ENCODE measurements at regions not wholly inside any gene's neighbourhood (a gene's known extent, or its start where the extent isn't known, plus 50 kb on each side); places are given as distances from the start of the nearest gene placed in this dataset.

DNA sequence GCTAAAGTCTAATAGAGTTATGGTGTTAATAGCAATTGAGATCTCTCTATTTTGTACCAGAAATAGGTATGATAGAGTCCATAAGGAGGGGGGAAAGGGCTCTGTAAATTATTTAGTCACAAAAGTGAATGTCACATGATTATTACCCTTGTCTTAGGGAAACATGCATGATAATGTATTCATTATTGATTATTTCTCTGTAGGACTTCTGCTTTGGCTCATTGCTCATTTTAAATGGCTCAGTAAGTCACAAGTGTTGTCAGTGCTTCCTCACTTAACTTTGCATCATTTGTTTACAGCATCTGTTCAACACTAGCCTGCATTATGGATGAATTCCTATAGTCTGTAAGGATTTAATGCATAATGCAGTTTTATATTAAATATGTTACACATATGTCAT lies 788.8 kb upstream of the EDIL3 start:
- no peak overlapping the region for H3K27ac ChIP-seq (ENCODE audit: low read depth, low read length)
- no peaks in the 10 kb centered on the region for H3K36me3 ChIP-seq (ENCODE audit: insufficient read depth, low read length)
- H3K9ac ChIP-seq (ENCODE audit: low read length): no peak overlapping the region
- no peaks in the 10 kb centered on the region for H3K9me3 ChIP-seq (ENCODE audit: low read length)
- H3K27me3 ChIP-seq (ENCODE audit: control insufficient read depth in 1 of 2, insufficient read depth in 2 of 2, low read length in 2 of 2): no peaks in the 10 kb centered on the region
- no peak overlapping the region for H3K4me3 ChIP-seq (ENCODE audit: low read depth in 1 of 2, low read length in 2 of 2)
- H3K4me1 ChIP-seq (ENCODE audit: insufficient read depth, low read length): no peaks in the 10 kb centered on the region

DNA sequence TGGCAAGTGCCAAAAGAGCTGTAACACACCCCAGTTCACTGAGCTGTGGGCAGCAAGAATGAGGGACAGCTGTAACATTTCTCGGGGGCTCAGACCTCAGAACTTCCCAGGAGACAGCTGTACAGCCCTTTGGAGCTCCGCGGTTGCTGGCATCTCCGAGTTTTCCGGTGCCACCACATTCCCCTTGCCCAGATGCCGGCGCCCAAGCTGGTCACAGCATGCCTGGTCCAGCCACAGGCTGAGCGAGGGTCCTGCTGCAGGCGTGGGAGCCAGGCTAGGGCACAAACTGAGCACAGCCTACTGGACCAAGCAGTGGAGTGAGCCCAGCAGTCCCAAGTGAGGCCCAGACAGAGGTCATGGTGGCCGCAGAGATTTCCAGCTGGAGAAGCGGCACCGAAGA lies 797.7 kb upstream of the EDIL3 start:
- Histone ChIP-seq H3K9ac (ENCODE audit: low read length) (no peak overlapping the region), H3K36me3 (ENCODE audit: insufficient read depth, low read length) (no peaks in the 10 kb centered on the region), H3K27ac (ENCODE audit: low read depth, low read length) (no peak overlapping the region), H3K4me1 (ENCODE audit: insufficient read depth, low read length) (no peaks in the 10 kb centered on the region), H3K27me3 (ENCODE audit: control insufficient read depth in 1 of 2, insufficient read depth in 2 of 2, low read length in 2 of 2) (no peaks in the 10 kb centered on the region), H3K4me3 (ENCODE audit: low read depth in 1 of 2, low read length in 2 of 2) (no peak overlapping the region), H3K9me3 (ENCODE audit: low read length) (no peaks in the 10 kb centered on the region)

DNA sequence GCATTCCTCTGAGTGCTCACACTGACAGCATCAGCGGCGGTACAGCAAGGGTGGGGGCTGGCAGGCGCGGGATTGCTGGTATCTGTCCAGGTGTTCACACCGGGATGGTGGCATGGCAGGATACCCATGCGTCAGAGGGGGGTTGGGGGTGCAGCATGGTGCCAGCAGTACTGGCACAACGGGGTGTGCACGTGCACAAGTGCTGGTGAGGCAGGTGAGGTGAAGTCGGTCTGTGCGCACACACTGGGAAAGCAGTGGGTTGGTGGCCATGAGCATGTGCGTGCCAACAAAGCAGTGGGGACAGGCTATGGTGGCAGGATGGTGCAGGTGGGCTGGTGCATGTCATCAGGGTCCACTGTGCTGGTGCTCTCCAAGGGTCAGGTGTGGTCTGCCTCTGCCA lies 819.6 kb upstream of the EDIL3 start:
- H3K9me3 ChIP-seq (ENCODE audit: low read length): no peaks in the 10 kb centered on the region
- H3K9ac ChIP-seq (ENCODE audit: low read length): no peak overlapping the region
- H3K27ac ChIP-seq (ENCODE audit: low read depth, low read length): no peak overlapping the region
- no peaks in the 10 kb centered on the region for H3K36me3 ChIP-seq (ENCODE audit: insufficient read depth, low read length)
- H3K4me3 ChIP-seq (ENCODE audit: low read depth in 1 of 2, low read length in 2 of 2): no peak overlapping the region
- no peaks in the 10 kb centered on the region for H3K27me3 ChIP-seq (ENCODE audit: control insufficient read depth in 1 of 2, insufficient read depth in 2 of 2, low read length in 2 of 2)
- H3K4me1 ChIP-seq (ENCODE audit: insufficient read depth, low read length): no peaks in the 10 kb centered on the region

DNA sequence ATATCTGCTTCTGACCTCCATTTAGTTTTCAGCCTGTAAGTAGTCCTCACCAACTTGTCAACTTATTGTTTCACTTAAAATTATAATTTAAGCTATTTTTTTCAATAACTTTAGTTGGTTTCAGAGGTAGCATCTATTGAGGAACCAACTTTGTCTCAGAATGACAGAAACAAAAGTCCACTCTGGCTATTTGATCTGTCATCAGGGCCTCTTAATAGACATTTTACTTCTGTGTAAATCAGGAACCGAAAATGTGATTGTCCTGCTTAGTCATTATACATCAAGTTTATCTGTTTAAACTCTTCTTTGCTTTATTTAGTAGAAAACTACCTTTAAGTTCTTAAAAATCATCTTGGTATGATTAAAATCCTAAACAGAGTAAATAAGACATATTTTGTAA lies 820.8 kb upstream of the EDIL3 start:
- Histone ChIP-seq H3K27ac (ENCODE audit: low read depth, low read length) (no peak overlapping the region), H3K36me3 (ENCODE audit: insufficient read depth, low read length) (no peaks in the 10 kb centered on the region), H3K9ac (ENCODE audit: low read length) (no peak overlapping the region), H3K4me1 (ENCODE audit: insufficient read depth, low read length) (no peaks in the 10 kb centered on the region), H3K27me3 (ENCODE audit: control insufficient read depth in 1 of 2, insufficient read depth in 2 of 2, low read length in 2 of 2) (no peaks in the 10 kb centered on the region), H3K4me3 (ENCODE audit: low read depth in 1 of 2, low read length in 2 of 2) (no peak overlapping the region), H3K9me3 (ENCODE audit: low read length) (no peaks in the 10 kb centered on the region)

DNA sequence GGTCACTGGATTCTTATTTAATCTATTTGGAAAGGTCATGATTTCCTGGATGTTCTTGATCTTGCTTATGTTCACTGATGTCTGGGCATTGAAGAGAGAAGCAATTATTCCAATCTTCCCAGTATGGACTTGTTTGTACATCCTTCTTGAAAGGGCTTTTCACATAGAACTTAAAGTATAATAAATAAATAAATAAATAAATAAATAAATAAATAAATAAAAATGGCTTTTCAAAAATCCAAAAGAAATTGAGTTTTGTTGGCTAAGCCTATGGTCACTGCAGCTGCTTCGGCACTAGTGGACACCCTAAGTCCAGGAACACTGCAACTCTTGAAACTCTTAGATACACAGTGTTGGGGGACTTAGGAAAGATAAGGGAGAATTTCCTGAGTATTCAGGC lies 840.7 kb upstream of the EDIL3 start:
- Histone ChIP-seq H3K36me3 (ENCODE audit: insufficient read depth, low read length) (no peaks in the 10 kb centered on the region), H3K9me3 (ENCODE audit: low read length) (no peaks in the 10 kb centered on the region), H3K27me3 (ENCODE audit: control insufficient read depth in 1 of 2, insufficient read depth in 2 of 2, low read length in 2 of 2) (no peaks in the 10 kb centered on the region), H3K27ac (ENCODE audit: low read depth, low read length) (no peak overlapping the region), H3K9ac (ENCODE audit: low read length) (no peak overlapping the region), H3K4me1 (ENCODE audit: insufficient read depth, low read length) (no peaks in the 10 kb centered on the region), H3K4me3 (ENCODE audit: low read depth in 1 of 2, low read length in 2 of 2) (no peak overlapping the region)

DNA sequence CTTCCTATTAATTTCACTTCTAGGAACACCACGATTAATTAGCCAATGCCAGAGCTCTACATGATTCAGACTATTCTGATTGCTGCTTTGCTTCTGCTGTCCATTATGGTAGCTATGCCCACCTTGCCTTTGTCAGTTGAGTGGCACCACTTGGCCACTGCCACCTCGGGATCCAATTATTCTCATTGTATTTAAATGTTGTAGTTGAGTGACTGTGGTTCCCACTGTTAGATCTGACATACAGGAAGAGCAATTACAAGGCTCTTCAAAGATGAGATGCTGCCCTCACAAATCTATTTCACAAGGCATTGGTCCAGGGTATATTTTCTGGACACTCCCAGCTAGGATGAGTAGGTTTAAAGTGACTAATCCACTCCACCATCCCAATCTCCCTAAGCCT lies 864.5 kb upstream of the EDIL3 start:
- H3K9me3 ChIP-seq (ENCODE audit: low read length): no peaks in the 10 kb centered on the region
- H3K4me1 ChIP-seq (ENCODE audit: insufficient read depth, low read length): no peaks in the 10 kb centered on the region
- no peak overlapping the region for H3K4me3 ChIP-seq (ENCODE audit: low read depth in 1 of 2, low read length in 2 of 2)
- no peak overlapping the region for H3K9ac ChIP-seq (ENCODE audit: low read length)
- H3K27me3 ChIP-seq (ENCODE audit: control insufficient read depth in 1 of 2, insufficient read depth in 2 of 2, low read length in 2 of 2): no peaks in the 10 kb centered on the region
- no peak overlapping the region for H3K27ac ChIP-seq (ENCODE audit: low read depth, low read length)
- H3K36me3 ChIP-seq (ENCODE audit: insufficient read depth, low read length): no peaks in the 10 kb centered on the region

DNA sequence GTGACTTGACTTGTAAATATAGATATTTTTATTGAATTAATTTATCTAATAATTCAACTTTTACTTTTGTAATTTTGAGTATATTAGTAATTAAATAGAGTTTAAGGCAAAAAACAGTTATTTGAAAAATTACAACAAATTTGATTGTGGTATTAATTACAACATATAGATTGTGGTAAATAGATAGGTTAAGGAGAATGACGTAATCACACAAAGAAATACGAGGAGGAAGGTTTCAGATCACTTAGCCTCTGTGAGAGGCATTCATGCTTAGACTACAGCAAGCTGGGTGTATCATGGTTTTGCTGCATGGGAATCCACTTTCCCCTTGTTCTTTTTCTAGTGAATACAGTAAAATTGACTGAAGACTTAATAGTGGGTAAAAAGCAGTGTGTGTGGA lies 878.4 kb upstream of the EDIL3 start:
- H3K27me3 ChIP-seq (ENCODE audit: control insufficient read depth in 1 of 2, insufficient read depth in 2 of 2, low read length in 2 of 2): no peaks in the 10 kb centered on the region
- no peaks in the 10 kb centered on the region for H3K9me3 ChIP-seq (ENCODE audit: low read length)
- H3K9ac ChIP-seq (ENCODE audit: low read length): no peak overlapping the region
- no peaks in the 10 kb centered on the region for H3K36me3 ChIP-seq (ENCODE audit: insufficient read depth, low read length)
- no peaks in the 10 kb centered on the region for H3K4me1 ChIP-seq (ENCODE audit: insufficient read depth, low read length)
- no peak overlapping the region for H3K27ac ChIP-seq (ENCODE audit: low read depth, low read length)
- H3K4me3 ChIP-seq (ENCODE audit: low read depth in 1 of 2, low read length in 2 of 2): no peak overlapping the region

DNA sequence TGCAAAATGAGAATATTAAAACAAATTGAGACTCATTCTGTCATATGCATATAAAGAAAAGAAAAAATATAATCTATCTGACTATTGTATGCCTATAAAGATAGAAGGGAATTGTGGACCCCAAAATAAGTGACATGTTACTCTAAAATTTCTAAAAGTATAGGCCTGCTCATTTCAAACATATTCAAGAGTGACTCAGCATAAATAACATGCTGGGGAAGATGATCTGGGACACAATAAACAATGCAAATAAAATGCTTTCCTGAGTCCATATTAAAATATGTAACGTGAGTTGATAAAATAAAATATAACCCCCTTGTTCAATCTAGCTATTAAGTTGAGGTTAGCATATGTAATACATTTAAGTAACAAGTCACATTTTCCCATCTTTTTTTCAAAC lies 882.0 kb upstream of the EDIL3 start:
- Histone ChIP-seq H3K9me3 (ENCODE audit: low read length) (no peaks in the 10 kb centered on the region), H3K4me1 (ENCODE audit: insufficient read depth, low read length) (no peaks in the 10 kb centered on the region), H3K9ac (ENCODE audit: low read length) (no peak overlapping the region), H3K27ac (ENCODE audit: low read depth, low read length) (no peak overlapping the region), H3K4me3 (ENCODE audit: low read depth in 1 of 2, low read length in 2 of 2) (no peak overlapping the region), H3K27me3 (ENCODE audit: control insufficient read depth in 1 of 2, insufficient read depth in 2 of 2, low read length in 2 of 2) (no peaks in the 10 kb centered on the region), H3K36me3 (ENCODE audit: insufficient read depth, low read length) (no peaks in the 10 kb centered on the region)

DNA sequence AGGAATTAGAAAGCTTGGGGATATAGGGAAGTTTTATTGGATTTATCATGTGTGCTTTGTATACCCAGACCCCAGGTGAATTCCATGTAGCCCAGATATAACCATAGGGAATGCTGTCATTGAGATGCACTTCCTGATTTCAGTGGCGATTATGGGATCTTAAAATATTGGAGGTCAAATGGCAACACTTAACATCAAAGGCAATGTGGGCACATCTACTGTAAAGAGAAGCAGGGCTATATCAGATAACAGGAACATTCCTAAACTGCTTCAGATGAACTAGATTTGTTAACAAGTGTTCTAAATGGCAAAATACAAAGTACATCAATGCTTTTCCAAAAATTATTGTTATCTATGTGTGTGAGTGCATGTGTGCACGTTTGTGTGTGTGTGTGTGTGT lies 883.5 kb upstream of the EDIL3 start:
- H3K9ac ChIP-seq (ENCODE audit: low read length): no peak overlapping the region
- no peaks in the 10 kb centered on the region for H3K27me3 ChIP-seq (ENCODE audit: control insufficient read depth in 1 of 2, insufficient read depth in 2 of 2, low read length in 2 of 2)
- no peaks in the 10 kb centered on the region for H3K4me1 ChIP-seq (ENCODE audit: insufficient read depth, low read length)
- no peaks in the 10 kb centered on the region for H3K9me3 ChIP-seq (ENCODE audit: low read length)
- no peaks in the 10 kb centered on the region for H3K36me3 ChIP-seq (ENCODE audit: insufficient read depth, low read length)
- no peak overlapping the region for H3K27ac ChIP-seq (ENCODE audit: low read depth, low read length)
- H3K4me3 ChIP-seq (ENCODE audit: low read depth in 1 of 2, low read length in 2 of 2): no peak overlapping the region

DNA sequence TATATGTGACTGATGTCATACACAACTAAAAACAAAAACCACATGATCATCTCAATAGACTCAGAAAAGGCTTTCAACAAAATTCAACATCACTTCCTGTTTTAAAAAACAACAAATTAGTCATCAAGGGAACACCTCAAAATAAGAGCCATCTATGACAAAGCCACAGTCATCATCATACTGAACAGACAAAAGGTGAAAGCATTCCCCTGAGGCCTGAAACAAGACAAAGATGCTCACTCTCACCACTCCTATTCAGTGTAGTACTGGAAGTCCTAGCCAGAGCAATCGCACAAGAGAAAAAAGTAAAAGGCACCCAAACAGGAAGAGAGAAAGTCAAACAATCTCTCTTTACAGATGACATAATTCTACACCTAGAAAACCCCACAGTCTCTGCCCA lies 893.5 kb upstream of the EDIL3 start:
- Histone ChIP-seq H3K9me3 (ENCODE audit: low read length) (no peaks in the 10 kb centered on the region), H3K4me1 (ENCODE audit: insufficient read depth, low read length) (no peaks in the 10 kb centered on the region), H3K27me3 (ENCODE audit: control insufficient read depth in 1 of 2, insufficient read depth in 2 of 2, low read length in 2 of 2) (no peaks in the 10 kb centered on the region), H3K36me3 (ENCODE audit: insufficient read depth, low read length) (no peaks in the 10 kb centered on the region), H3K4me3 (ENCODE audit: low read depth in 1 of 2, low read length in 2 of 2) (no peak overlapping the region), H3K27ac (ENCODE audit: low read depth, low read length) (no peak overlapping the region), H3K9ac (ENCODE audit: low read length) (no peak overlapping the region)

DNA sequence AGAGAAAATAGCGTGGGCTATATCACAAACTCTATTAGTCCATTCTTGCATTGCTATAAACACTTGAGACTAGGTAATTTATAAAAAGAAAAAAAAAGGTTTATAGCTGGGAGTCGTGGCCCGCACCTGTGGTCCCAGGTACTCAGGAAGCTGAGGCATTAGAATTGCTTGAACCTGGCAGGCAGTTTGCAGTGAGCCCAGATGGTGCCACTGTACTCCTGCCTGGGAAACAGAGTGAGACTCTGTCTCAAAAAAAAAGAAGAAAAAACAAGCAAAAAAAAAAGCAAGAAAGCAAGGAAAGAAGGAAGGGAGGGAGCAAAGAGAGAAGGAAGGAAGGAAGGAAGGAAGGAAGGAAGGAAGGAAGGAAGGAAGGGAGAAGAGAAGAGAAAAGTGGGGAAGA lies 904.2 kb upstream of the EDIL3 start:
- H3K27ac ChIP-seq (ENCODE audit: low read depth, low read length): no peak overlapping the region
- H3K4me3 ChIP-seq (ENCODE audit: low read depth in 1 of 2, low read length in 2 of 2): no peak overlapping the region
- H3K27me3 ChIP-seq (ENCODE audit: control insufficient read depth in 1 of 2, insufficient read depth in 2 of 2, low read length in 2 of 2): no peaks in the 10 kb centered on the region
- H3K36me3 ChIP-seq (ENCODE audit: insufficient read depth, low read length): no peaks in the 10 kb centered on the region
- H3K4me1 ChIP-seq (ENCODE audit: insufficient read depth, low read length): no peaks in the 10 kb centered on the region
- no peaks in the 10 kb centered on the region for H3K9me3 ChIP-seq (ENCODE audit: low read length)
- H3K9ac ChIP-seq (ENCODE audit: low read length): no peak overlapping the region

DNA sequence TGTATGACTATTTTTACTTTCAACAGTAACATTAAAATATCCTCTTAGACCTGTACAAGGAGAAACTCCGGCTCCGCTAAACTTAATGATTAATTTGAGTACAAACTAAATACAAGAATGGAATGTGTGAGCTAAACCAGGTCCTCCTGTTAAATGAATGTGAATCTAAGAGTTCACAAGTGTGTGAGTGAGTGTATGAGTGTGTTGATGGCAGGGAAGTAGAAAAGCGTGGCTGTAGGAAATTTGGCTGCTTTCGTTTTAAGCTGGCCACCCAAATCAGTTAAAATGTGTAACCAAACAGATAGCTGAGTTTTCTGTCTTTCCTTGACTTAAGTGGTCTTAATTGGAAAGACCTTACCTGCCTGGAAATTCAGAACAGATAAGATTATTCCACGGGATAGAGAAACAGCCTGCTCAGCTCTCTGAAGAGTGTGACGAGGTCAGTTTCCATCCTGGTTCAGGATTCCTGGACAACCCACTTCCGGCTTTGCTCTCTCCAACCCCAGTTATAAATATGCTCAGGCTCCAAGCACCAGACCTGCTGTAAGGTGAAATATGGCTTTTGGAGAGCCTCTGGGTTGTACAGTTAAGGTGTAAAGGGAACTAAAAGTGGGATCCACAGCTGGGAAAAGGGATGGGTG lies 908.6 kb upstream of the EDIL3 start:
- Histone ChIP-seq H3K9ac (ENCODE audit: low read length) (no peak overlapping the region), H3K9me3 (ENCODE audit: low read length) (no peaks in the 10 kb centered on the region), H3K27ac (ENCODE audit: low read depth, low read length) (peak overlapping the region; percentile 39), H3K4me1 (ENCODE audit: insufficient read depth, low read length) (no peaks in the 10 kb centered on the region), H3K36me3 (ENCODE audit: insufficient read depth, low read length) (no peaks in the 10 kb centered on the region), H3K27me3 (ENCODE audit: control insufficient read depth in 1 of 2, insufficient read depth in 2 of 2, low read length in 2 of 2) (no peaks in the 10 kb centered on the region), H3K4me3 (ENCODE audit: low read depth in 1 of 2, low read length in 2 of 2) (peak overlapping the region; percentile 3 to 47)
